PC-3 (cell line): ENCODE measurements at regions not wholly inside any gene's neighbourhood (a gene's known extent, or its start where the extent isn't known, plus 50 kb on each side); places are given as distances from the start of the nearest gene placed in this dataset.

Source experiments
- EZH2 ChIP-seq: fragments of 300-600 bp; sonication (generic); IDR thresholded peaks from one replicate; pipeline ENCODE4 v1.6.1; 2017; ENCODE audit warnings: antibody characterized with exemption, mild to moderate bottlenecking, low read length; ENCODE audit not compliant: unreplicated experiment
- TF ChIP-seq, protein P1 (sequence below): fragments of 300-600 bp; sonication (generic); conservative IDR thresholded peaks from 2 replicates; pipeline ENCODE4 v1.5.1; 2017; ENCODE audit warnings: antibody characterized with exemption, low read depth, mild to moderate bottlenecking, low read length

DNA sequence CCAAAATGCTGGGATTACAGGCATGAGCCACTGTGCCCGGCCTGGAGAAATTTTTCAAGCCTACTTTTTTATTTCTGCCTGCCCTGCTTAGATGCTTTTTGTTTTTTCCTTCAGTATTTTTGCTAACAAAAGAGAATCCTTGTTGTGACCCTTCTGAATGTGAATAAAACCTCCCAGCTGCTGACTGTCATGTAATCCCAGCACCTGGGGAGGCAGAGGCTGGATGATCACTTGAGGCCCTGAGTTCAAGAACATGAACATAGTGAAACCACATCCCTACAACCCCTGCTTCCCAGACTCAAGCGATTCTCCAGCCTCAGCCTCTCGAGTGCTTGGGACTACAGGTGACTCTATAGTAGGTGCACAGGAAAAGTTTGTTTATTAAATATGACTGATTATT is 84.9 kb downstream of the SOX2 start:
- no peak for TF ChIP-seq EZH2
- TF ChIP-seq, protein P1, sequence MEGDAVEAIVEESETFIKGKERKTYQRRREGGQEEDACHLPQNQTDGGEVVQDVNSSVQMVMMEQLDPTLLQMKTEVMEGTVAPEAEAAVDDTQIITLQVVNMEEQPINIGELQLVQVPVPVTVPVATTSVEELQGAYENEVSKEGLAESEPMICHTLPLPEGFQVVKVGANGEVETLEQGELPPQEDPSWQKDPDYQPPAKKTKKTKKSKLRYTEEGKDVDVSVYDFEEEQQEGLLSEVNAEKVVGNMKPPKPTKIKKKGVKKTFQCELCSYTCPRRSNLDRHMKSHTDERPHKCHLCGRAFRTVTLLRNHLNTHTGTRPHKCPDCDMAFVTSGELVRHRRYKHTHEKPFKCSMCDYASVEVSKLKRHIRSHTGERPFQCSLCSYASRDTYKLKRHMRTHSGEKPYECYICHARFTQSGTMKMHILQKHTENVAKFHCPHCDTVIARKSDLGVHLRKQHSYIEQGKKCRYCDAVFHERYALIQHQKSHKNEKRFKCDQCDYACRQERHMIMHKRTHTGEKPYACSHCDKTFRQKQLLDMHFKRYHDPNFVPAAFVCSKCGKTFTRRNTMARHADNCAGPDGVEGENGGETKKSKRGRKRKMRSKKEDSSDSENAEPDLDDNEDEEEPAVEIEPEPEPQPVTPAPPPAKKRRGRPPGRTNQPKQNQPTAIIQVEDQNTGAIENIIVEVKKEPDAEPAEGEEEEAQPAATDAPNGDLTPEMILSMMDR = no peak
